Naive B cell (primary cell): ENCODE measurements at regions not wholly inside any gene's neighbourhood (a gene's known extent, or its start where the extent isn't known, plus 50 kb on each side); places are given as distances from the start of the nearest gene placed in this dataset.

Source experiments
- ATAC-seq, 2 donors: fragments of 150-1000 bp; cut with Tn5 transposase; 2 replicates each; pipeline ENCODE4 v1.10.0; 2021; ENCODE audit warnings: low read depth in 2 of 2, mild to moderate bottlenecking in 2 of 2, moderate library complexity in 2 of 2
- DNase-seq: peaks from one replicate; pipeline ENCODE4 v3.0.0; 2022
- H3K27ac Mint-ChIP-seq, 6 donors: one replicate each; pipeline ENCODE4 v1.8.0; 2020 to 2022; ENCODE audit warnings: mild to moderate bottlenecking in 6 of 6, mixed read lengths in 6 of 6, moderate library complexity in 5 of 6, inconsistent platforms in 2 of 6
- H3K27me3 Mint-ChIP-seq, 3 donors: one replicate each; pipeline ENCODE4 v1.8.0; 2021 to 2022; ENCODE audit warnings: mixed read lengths in 3 of 3, mild to moderate bottlenecking in 1 of 3
- H3K36me3 Mint-ChIP-seq, 2 donors: one replicate each; pipeline ENCODE4 v1.8.0; 2020 to 2022; ENCODE audit warnings: mixed read lengths in 2 of 2, inconsistent platforms in 1 of 2, mild to moderate bottlenecking in 1 of 2
- H3K4me1 Mint-ChIP-seq, 3 donors: one replicate each; pipeline ENCODE4 v1.8.0; 2020 to 2022; ENCODE audit warnings: mixed read lengths in 3 of 3, inconsistent platforms in 1 of 3, mild to moderate bottlenecking in 1 of 3, moderate library complexity in 1 of 3
- H3K4me3 Mint-ChIP-seq, 8 donors: one replicate each; pipeline ENCODE4 v1.8.0; 2020 to 2022; ENCODE audit warnings: mild to moderate bottlenecking in 8 of 8, mixed read lengths in 8 of 8, moderate library complexity in 8 of 8, inconsistent platforms in 2 of 8
- H3K9me3 Mint-ChIP-seq, 7 donors: one replicate each; pipeline ENCODE4 v1.8.0; 2020 to 2022; ENCODE audit warnings: mixed read lengths in 7 of 7, mild to moderate bottlenecking in 5 of 7, inconsistent platforms in 2 of 7, moderate library complexity in 1 of 7

- ATAC-seq = no peak
Observed at GRCh38 chr15:35301088-35301487, 216.0 kb upstream of the NANOGP8 start.

GRCh38 chr15:35299059-35299735 is 214.1 kb upstream of the NANOGP8 start:
- no peaks in the 10 kb centered on the region for H3K36me3 Mint-ChIP-seq
- no peaks in the 10 kb centered on the region for H3K27me3 Mint-ChIP-seq

More at GRCh38 chr15:35301088-35301487, 216.0 kb upstream of the NANOGP8 start:
- Mint-ChIP-seq H3K27ac (no peak overlapping the region), H3K4me1 (no peaks in the 10 kb centered on the region), H3K36me3 (no peaks in the 10 kb centered on the region), H3K27me3 (no peaks in the 10 kb centered on the region), H3K4me3 (no peak overlapping the region), H3K9me3 (no peaks in the 10 kb centered on the region)
- DNase-seq = no peak

GRCh38 chr15:35298509-35298908 is 213.4 kb upstream of the NANOGP8 start:
- H3K27me3 Mint-ChIP-seq = no peaks in the 10 kb centered on the region
- no peaks in the 10 kb centered on the region for H3K36me3 Mint-ChIP-seq
- no peak overlapping the region for H3K27ac Mint-ChIP-seq
- ATAC-seq (no peak), DNase-seq (no peak)
- no peak overlapping the region for H3K4me3 Mint-ChIP-seq
- no peaks in the 10 kb centered on the region for H3K9me3 Mint-ChIP-seq
- no peaks in the 10 kb centered on the region for H3K4me1 Mint-ChIP-seq

More at GRCh38 chr15:35299059-35299735, 214.1 kb upstream of the NANOGP8 start:
- no peak for DNase-seq
- H3K4me3 Mint-ChIP-seq = no peak overlapping the region
- H3K27ac Mint-ChIP-seq = no peak overlapping the region
- no peaks in the 10 kb centered on the region for H3K9me3 Mint-ChIP-seq
- no peak for ATAC-seq
- H3K4me1 Mint-ChIP-seq = no peaks in the 10 kb centered on the region

- no peaks in the 10 kb centered on the region for H3K9me3 Mint-ChIP-seq
- no peaks in the 10 kb centered on the region for H3K4me1 Mint-ChIP-seq
- no peak overlapping the region for H3K4me3 Mint-ChIP-seq
- H3K27ac Mint-ChIP-seq = no peak overlapping the region
- no peak for DNase-seq
- no peaks in the 10 kb centered on the region for H3K36me3 Mint-ChIP-seq
- peaks cover 0 to 3% (median 0%) of the 10 kb centered on the region in 3 donors for H3K27me3 Mint-ChIP-seq
- no peak for ATAC-seq
Observed at GRCh38 chr15:35293353-35294130, 208.4 kb upstream of the NANOGP8 start.

- peaks cover 0 to 6% (median 0%) of the 10 kb centered on the region in 3 donors for H3K27me3 Mint-ChIP-seq
- H3K36me3 Mint-ChIP-seq = peaks cover 0 to 4% of the 10 kb centered on the region in 2 donors
- no peak for ATAC-seq
- H3K27ac Mint-ChIP-seq = no peak overlapping the region
- H3K4me3 Mint-ChIP-seq = no peak overlapping the region
- H3K9me3 Mint-ChIP-seq = no peaks in the 10 kb centered on the region
- H3K4me1 Mint-ChIP-seq = no peaks in the 10 kb centered on the region
- DNase-seq = no peak
Observed at GRCh38 chr15:35290301-35290721, 205.2 kb upstream of the NANOGP8 start.

GRCh38 chr15:35289024-35289617 is 204.0 kb upstream of the NANOGP8 start:
- Mint-ChIP-seq H3K4me1 (no peaks in the 10 kb centered on the region), H3K4me3 (no peak overlapping the region), H3K27ac (no peak overlapping the region), H3K36me3 (peaks cover 0 to 4% of the 10 kb centered on the region in 2 donors), H3K9me3 (no peaks in the 10 kb centered on the region), H3K27me3 (peaks cover 0 to 6% (median 0%) of the 10 kb centered on the region in 3 donors)
- ATAC-seq (no peak), DNase-seq (no peak)

- ATAC-seq (no peak), DNase-seq (no peak)
- H3K4me3 Mint-ChIP-seq = no peak overlapping the region
- peaks cover 0 to 5% (median 3%) of the 10 kb centered on the region in 7 donors for H3K9me3 Mint-ChIP-seq
- H3K4me1 Mint-ChIP-seq = no peaks in the 10 kb centered on the region
- H3K27me3 Mint-ChIP-seq = peaks cover 0 to 6% (median 0%) of the 10 kb centered on the region in 3 donors
- peaks cover 4% of the 10 kb centered on the region in 2 donors for H3K36me3 Mint-ChIP-seq
- no peak overlapping the region for H3K27ac Mint-ChIP-seq
Observed at GRCh38 chr15:35288580-35288979, 203.5 kb upstream of the NANOGP8 start.

- peaks cover 0 to 6% (median 0%) of the 10 kb centered on the region in 3 donors for H3K27me3 Mint-ChIP-seq
- no peak overlapping the region for H3K4me3 Mint-ChIP-seq
- DNase-seq (no peak), ATAC-seq (no peak)
- H3K27ac Mint-ChIP-seq = no peak overlapping the region
- H3K9me3 Mint-ChIP-seq = peaks cover 3 to 13% (median 6%) of the 10 kb centered on the region in 7 donors
- H3K36me3 Mint-ChIP-seq = peaks cover 4 to 15% of the 10 kb centered on the region in 2 donors
- no peaks in the 10 kb centered on the region for H3K4me1 Mint-ChIP-seq
Observed at GRCh38 chr15:35286721-35287120, 201.6 kb upstream of the NANOGP8 start.

- ATAC-seq (no peak), DNase-seq (no peak)
- Mint-ChIP-seq H3K4me1 (no peaks in the 10 kb centered on the region), H3K4me3 (no peak overlapping the region), H3K27me3 (no peaks in the 10 kb centered on the region), H3K36me3 (peaks cover 10 to 22% of the 10 kb centered on the region in 2 donors), H3K9me3 (peaks cover 10 to 22% (median 14%) of the 10 kb centered on the region in 7 donors), H3K27ac (no peak overlapping the region)
Observed at GRCh38 chr15:35282965-35283496, 197.9 kb upstream of the NANOGP8 start.

GRCh38 chr15:35281515-35281914 is 196.4 kb upstream of the NANOGP8 start:
- no peak for ATAC-seq
- peaks cover 14 to 37% (median 29%) of the 10 kb centered on the region in 7 donors for H3K9me3 Mint-ChIP-seq

GRCh38 chr15:35279811-35280210 is 194.7 kb upstream of the NANOGP8 start:
- H3K4me1 Mint-ChIP-seq = no peaks in the 10 kb centered on the region
- peaks cover 16 to 51% (median 34%) of the 10 kb centered on the region in 7 donors for H3K9me3 Mint-ChIP-seq
- H3K36me3 Mint-ChIP-seq = peaks cover 7 to 41% of the 10 kb centered on the region in 2 donors
- no peak overlapping the region for H3K27ac Mint-ChIP-seq
- no peak overlapping the region for H3K4me3 Mint-ChIP-seq
- no peak for DNase-seq
- H3K27me3 Mint-ChIP-seq = no peaks in the 10 kb centered on the region
- ATAC-seq = no peak

More at GRCh38 chr15:35281515-35281914, 196.4 kb upstream of the NANOGP8 start:
- H3K36me3 Mint-ChIP-seq = peaks cover 10 to 32% of the 10 kb centered on the region in 2 donors
- H3K27me3 Mint-ChIP-seq = no peaks in the 10 kb centered on the region
- no peak for DNase-seq
- H3K4me3 Mint-ChIP-seq = no peak overlapping the region
- H3K4me1 Mint-ChIP-seq = no peaks in the 10 kb centered on the region
- no peak overlapping the region for H3K27ac Mint-ChIP-seq

GRCh38 chr15:35271371-35272043 is 186.4 kb upstream of the NANOGP8 start:
- ATAC-seq (no peak), DNase-seq (no peak)
- Mint-ChIP-seq H3K27me3 (no peaks in the 10 kb centered on the region), H3K27ac (no peak overlapping the region), H3K4me1 (no peaks in the 10 kb centered on the region), H3K36me3 (peaks cover 0 to 16% of the 10 kb centered on the region in 2 donors), H3K4me3 (no peak overlapping the region), H3K9me3 (peaks cover 3 to 21% (median 13%) of the 10 kb centered on the region in 7 donors)

GRCh38 chr15:35260941-35261340 is 175.8 kb upstream of the NANOGP8 start:
- Mint-ChIP-seq H3K4me1 (no peaks in the 10 kb centered on the region), H3K36me3 (no peaks in the 10 kb centered on the region), H3K9me3 (no peaks in the 10 kb centered on the region), H3K4me3 (no peak overlapping the region), H3K27ac (peak overlapping the region in 1 of 6 donors; percentile 40), H3K27me3 (no peaks in the 10 kb centered on the region)
- no peak for DNase-seq
- no peak for ATAC-seq
